ENCODE measurements at regions not wholly inside any gene's neighbourhood (a gene's known extent, or its start where the extent isn't known, plus 50 kb on each side); places are given as distances from the start of the nearest gene placed in this dataset.
A peak's percentile ranks its signal among the peaks of the same experiment; 100 is the strongest.

DNA sequence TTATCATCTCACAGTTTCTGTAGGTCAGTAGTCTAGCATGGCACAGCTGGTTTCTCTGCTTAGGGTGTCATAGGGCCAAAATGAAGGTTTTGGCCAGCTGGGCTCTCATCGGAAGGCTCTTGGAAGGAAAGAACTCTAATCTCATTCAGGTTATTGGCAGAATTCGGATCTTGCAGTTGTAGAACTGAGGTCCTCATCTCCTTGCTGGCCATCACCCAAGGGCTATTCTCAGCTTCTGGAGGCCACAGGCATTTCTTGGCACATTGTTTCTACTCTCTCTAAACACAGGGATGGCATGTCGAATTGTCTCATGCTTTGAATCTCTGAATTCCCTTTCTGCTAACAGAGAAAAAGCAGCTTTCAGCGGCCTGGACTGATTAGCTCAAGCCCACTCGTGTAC, 258.0 kb upstream of the SMARCA2 start:
- DNase-seq (ENCODE audit: low spot score), result no peak

- DNase-seq (ENCODE audit: low spot score), result no peak
These were observed 256.1 kb upstream of the SMARCA2 start for GRCh38 chr9:1759009-1759408.

- no peak for DNase-seq (ENCODE audit: low spot score)
These were observed 255.3 kb upstream of the SMARCA2 start for GRCh38 chr9:1759771-1760300.

DNA sequence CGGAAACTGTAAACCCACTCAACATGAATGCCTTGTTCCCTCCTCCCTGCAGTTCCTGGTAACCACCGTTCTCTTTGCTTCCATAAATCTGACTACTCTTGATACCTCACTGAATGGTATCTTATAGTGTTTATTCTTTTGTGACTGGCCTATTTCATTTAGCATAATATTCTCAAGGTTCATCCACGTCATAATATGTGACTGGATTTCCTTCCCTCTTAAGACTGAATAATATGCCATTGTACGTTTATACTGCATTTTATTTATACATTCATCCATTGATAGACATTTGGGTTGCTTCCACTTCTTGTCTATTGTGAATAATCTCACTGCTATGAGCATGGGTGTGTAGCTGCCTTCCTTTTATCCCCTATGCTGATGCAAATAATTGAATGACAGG, 253.3 kb upstream of the SMARCA2 start:
- DNase-seq (ENCODE audit: low spot score), result no peak

GRCh38 chr9:1766042-1766441, 249.1 kb upstream of the SMARCA2 start:
- no peak for DNase-seq (ENCODE audit: low spot score)

- no peak for DNase-seq (ENCODE audit: low spot score)
These were observed 246.6 kb upstream of the SMARCA2 start for GRCh38 chr9:1768561-1768960.

DNA sequence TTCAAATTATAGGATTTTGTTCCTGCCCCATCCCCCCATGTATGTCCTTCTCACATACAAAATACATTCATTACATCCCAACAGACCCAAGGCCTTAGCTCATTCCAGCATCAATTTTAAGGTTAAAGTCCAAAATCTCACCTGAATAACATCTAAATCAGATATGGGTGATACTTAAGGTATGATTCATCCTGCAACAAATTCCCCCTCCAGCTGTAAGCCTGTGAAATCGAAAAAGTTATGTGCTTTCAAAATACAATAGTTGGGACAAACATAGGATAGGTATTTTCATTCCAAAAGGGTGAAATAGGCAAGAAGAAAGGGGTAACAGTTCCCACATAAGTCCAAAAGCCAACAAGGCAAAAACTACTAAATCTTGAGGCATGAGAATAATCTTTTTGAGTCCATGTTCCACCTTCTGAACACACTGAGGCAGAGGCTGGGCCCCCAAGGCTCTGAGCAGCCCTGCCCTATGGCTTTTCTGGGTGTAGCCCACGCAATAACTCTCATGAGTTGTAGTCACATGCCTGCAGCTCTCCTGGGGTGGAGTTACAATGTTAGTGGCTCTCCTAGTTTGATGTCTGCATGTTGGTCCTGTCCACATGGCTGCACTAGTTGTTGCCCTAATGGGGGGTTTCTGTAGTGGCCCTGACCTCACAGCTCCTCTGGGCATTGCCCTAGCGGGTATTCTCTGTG, 243.9 kb upstream of the SMARCA2 start:
- DNase-seq (ENCODE audit: low spot score), result no peak

DNA sequence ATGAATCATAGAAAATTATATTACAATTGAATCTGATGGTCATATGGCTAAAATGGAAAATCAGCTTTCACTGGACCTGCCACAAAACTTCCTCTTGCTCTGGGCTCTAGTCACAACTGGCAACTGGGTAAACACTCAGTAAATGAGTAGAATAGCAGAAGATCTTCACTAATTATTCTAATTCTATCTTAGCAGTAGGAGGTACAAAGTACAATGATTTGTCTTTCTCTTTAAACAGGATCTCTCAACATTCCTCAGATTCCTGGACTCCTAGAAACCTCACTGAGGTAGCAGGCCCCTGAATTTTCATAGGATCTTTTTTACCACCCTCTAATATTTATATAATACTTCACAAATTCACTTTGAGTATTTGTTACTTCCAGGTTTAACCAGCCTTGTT, 239.9 kb upstream of the SMARCA2 start:
- DNase-seq (ENCODE audit: low spot score), result no peak

GRCh38 chr9:1776668-1777067, 238.5 kb upstream of the SMARCA2 start:
- no peak for DNase-seq (ENCODE audit: low spot score)

- no peak for DNase-seq (ENCODE audit: low spot score)
These were observed 224.0 kb upstream of the SMARCA2 start for GRCh38 chr9:1791191-1791590.

DNA sequence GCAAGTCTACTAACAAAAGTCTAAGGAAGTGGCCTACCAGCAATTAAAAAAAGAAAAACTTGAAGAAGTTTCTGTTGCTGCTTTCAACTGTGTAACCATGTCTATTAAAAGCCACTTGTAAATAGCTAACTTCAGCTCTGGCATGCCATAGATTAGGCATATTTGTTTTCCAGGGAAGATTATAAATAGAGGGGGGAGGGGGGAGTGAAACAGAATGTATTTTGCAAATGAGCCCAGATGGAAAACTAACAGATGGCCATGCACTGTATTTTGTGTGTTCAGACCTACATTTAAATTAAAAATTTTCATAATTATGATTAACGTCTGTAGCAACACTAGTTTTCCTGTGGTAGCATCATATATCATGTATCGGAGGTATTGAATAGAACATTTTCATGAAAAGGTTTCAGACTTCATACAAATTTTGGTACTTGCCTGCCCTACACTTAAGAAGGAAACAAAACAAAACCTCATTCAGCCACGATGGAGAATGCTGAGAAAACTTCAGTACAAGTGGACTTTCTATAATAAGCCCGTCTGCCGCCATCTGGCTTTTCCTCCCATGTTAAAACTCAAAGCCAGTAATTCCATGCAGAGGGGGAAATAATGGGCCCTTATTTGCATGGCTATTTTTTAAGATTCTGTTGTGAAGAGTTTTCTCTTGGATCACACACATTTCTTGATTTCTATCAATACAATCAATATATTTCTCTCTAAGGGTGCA, 220.4 kb upstream of the SMARCA2 start:
- DNase-seq (ENCODE audit: low spot score), result no peak

GRCh38 chr9:1804128-1804865, 210.8 kb upstream of the SMARCA2 start:
- no peak for DNase-seq (ENCODE audit: low spot score)

GRCh38 chr9:1829719-1830118, 185.4 kb upstream of the SMARCA2 start:
- DNase-seq (ENCODE audit: low spot score), result no peak

GRCh38 chr9:1832960-1833359, 182.2 kb upstream of the SMARCA2 start:
- no peak for DNase-seq (ENCODE audit: low spot score)

DNA sequence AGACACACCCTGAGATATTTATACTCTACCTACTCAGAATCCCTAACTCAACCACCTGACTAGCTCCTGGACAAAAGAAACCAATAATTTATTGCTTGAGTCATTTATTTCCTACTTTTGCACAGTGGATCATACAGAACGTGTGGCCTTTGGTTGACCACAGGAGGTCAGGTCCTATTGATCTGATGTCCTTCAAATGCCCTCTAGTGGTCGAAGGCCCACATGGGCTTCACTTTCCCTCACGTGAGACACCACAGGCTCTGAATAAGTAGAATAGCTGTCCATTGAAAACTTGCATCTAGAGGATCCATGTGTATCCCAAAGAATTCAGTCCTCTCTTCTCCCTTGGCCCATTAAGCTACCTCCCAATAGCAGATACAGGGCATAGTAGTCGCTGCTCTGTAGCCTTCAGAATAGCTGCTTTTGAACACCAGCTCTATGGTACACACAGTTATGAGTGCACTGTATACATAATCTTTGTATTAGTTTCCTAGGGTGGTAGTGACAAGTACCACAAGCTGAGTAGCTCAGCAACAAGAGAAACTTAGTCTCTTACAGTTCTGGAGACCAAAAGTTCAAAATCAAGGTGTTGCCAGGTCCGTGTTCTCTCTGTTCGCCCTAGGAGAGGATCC, 177.6 kb upstream of the SMARCA2 start:
- peak; percentile 67 for DNase-seq (ENCODE audit: low spot score)

- DNase-seq (ENCODE audit: low spot score), result no peak
These were observed 175.2 kb upstream of the SMARCA2 start for GRCh38 chr9:1839909-1840308.

DNA sequence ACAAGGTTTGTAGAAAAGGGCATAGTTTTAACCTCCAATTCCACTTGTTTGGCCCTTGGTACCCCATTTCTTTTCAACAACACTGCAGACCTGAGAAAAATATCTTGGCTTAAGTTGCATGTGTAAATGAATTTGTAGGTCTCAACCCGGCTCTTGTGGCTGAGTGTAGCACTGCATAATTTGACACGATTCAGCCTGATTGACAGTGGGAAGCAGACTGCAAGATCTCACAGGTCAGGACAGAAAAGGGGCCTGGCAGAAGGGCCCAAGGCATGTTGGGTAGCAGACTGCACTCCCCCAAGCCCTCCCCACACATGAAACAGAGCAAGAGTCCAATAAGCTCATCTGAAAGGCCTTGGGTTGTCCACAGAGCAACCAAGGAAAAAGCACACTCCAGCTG, 169.7 kb upstream of the SMARCA2 start:
- DNase-seq (ENCODE audit: low spot score), result no peak

DNA sequence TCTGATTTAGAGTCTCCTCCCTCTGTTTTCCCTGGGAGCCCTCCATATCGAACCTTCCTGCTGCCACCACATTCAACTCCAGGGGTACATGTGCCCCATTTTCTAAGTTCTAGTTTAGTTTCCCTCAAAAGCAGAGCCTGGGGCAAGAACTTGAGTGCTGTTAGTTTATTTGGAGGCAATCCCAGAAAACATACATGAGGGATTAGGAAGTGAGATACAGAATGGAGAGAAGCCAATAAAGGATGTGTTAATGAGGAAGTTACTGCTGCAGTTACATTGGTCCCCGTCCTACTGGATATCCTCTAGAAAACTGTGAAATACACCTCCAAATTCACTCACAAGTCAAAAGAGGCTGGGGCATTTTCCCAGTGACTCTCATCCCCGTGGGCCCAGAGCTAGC, 159.4 kb upstream of the SMARCA2 start:
- no peak for DNase-seq (ENCODE audit: low spot score)

- DNase-seq (ENCODE audit: low spot score), result peak; percentile 21
These were observed 157.3 kb upstream of the SMARCA2 start for GRCh38 chr9:1857808-1858207.

GRCh38 chr9:1869843-1870242, 145.3 kb upstream of the SMARCA2 start:
- peak; percentile 67 for DNase-seq (ENCODE audit: low spot score)

DNA sequence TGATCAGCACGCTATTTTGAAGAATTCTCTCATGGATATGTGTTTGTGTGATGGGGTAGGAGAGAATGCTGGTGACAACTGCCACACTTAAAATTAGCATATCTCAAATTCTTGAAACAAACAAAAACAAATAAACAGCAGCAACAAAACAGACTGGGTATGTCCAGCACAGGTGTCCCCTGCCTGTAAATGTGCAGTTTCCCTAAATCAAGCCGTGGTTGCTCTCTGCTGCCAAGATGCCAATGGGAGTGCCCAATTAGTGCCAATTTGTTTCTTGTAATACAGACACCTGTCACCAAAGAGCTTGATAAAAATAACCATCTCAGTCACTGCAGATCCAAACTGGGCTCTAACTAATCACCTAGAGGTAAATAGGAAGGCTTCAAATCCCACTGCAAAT, 144.2 kb upstream of the SMARCA2 start:
- no peak for DNase-seq (ENCODE audit: low spot score)

DNA sequence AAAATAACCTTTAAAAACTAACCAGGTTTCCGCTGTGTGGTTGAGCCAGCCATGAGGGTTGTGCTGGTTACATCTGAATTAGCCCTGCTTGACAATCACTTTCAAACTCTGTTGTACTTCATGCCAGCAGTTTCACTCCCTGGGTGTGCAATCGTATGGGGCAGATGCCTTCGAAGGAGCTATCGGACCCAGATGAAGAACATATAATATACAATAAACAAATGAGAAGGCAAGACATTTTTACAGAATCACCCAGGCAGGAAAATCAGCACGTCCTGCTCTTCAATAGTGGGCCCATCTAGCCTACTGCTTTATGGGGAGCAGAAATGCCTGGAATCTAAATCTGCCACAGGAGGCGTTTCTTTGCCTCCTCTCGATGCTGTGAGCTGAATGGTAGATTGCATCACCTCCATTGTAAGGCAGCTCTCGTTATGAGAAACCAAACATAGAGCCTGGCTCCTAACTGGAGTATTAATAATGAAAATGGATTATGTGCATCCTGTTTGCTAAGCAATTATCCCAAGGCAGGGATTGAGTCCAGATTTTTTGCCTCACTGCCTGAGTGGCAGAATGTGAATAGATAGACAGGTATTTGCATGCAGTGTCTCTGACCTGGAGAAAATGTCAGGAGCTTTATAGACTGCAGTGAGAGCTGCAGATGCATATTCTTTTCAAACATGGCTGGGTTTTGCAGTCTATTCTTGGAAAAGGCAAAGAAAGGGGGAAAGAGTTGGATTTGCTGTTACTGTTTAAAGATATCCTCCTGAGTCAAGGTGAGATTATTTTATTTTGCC, 143.3 kb upstream of the SMARCA2 start:
- no peak for DNase-seq (ENCODE audit: low spot score)

All from RKO (cell line).